DND-41 (cell line): ENCODE measurements at regions not wholly inside any gene's neighbourhood (a gene's known extent, or its start where the extent isn't known, plus 50 kb on each side); places are given as distances from the start of the nearest gene placed in this dataset.

Source experiments
- ATAC-seq: fragments of 200-7000 bp; cut with Tn5 transposase; 3 replicates; pipeline ENCODE4 v1.9.1; 2021; ENCODE audit warnings: low read depth; ENCODE audit not compliant: insufficient read depth
- DNase-seq: peaks from one replicate; pipeline ENCODE4 v3.0.0-alpha.2; 2020
- H2AFZ ChIP-seq: 2 replicates; pipeline ENCODE4 v1.6.0; 2012; ENCODE audit warnings: low read depth, low read length
- H3K27ac ChIP-seq: 2 replicates; pipeline ENCODE4 v1.5.1; 2012; ENCODE audit warnings: low read length, inconsistent platforms
- H3K27me3 ChIP-seq: fragments of 200-600 bp; sonication (generic); 2 replicates; pipeline ENCODE4 v1.6.0; 2012; ENCODE audit warnings: low read length, mild to moderate bottlenecking, inconsistent platforms; ENCODE audit not compliant: insufficient read depth, poor library complexity
- H3K36me3 ChIP-seq: 2 replicates; pipeline ENCODE4 v1.5.1; 2012; ENCODE audit warnings: low read length, inconsistent platforms; ENCODE audit not compliant: insufficient read depth
- H3K4me1 ChIP-seq: 2 replicates; pipeline ENCODE4 v1.5.1; 2012; ENCODE audit warnings: mild to moderate bottlenecking, low read length; ENCODE audit not compliant: insufficient read depth
- H3K4me2 ChIP-seq: 2 replicates; pipeline ENCODE4 v1.6.0; 2012; ENCODE audit warnings: mild to moderate bottlenecking, moderate library complexity, low read length, inconsistent platforms; ENCODE audit not compliant: insufficient read depth
- H3K4me3 ChIP-seq, 2 experiments: fragments of 200-600 bp in 1 of 2; shearing (Covaris generic) in 1 of 2; 2 replicates each; pipeline ENCODE4 v1.5.1; 2012 to 2016; ENCODE audit warnings: inconsistent platforms in 2 of 2, low read length in 2 of 2, mild to moderate bottlenecking in 2 of 2, low read depth in 1 of 2, moderate library complexity in 1 of 2
- H3K79me2 ChIP-seq: 2 replicates; pipeline ENCODE4 v1.6.0; 2012; ENCODE audit warnings: low read length, inconsistent platforms; ENCODE audit not compliant: insufficient read depth
- H3K9ac ChIP-seq: 2 replicates; pipeline ENCODE4 v1.6.0; 2012; ENCODE audit warnings: low read depth, mild to moderate bottlenecking, inconsistent platforms, low read length, moderate library complexity
- H3K9me3 ChIP-seq: 2 replicates; pipeline ENCODE4 v1.5.1; 2012; ENCODE audit warnings: low read length, moderate library complexity, mild to moderate bottlenecking, inconsistent platforms; ENCODE audit not compliant: insufficient read depth, severe bottlenecking
- H4K20me1 ChIP-seq: 2 replicates; pipeline ENCODE4 v1.6.0; 2012; ENCODE audit warnings: low read length; ENCODE audit not compliant: insufficient read depth
- EZH2 ChIP-seq: IDR thresholded peaks from 3 replicates; pipeline ENCODE4 v1.6.1; 2012; ENCODE audit warnings: borderline replicate concordance, low read depth, mild to moderate bottlenecking, moderate library complexity, low read length, inconsistent platforms; ENCODE audit not compliant: severe bottlenecking
- TF ChIP-seq, protein P1 (sequence below): IDR thresholded peaks from 2 replicates; pipeline ENCODE4 v1.5.1; 2012; ENCODE audit warnings: borderline replicate concordance, low read length, moderate library complexity, mild to moderate bottlenecking; ENCODE audit not compliant: poor library complexity, severe bottlenecking; ENCODE audit errors: extremely low read depth

DNA sequence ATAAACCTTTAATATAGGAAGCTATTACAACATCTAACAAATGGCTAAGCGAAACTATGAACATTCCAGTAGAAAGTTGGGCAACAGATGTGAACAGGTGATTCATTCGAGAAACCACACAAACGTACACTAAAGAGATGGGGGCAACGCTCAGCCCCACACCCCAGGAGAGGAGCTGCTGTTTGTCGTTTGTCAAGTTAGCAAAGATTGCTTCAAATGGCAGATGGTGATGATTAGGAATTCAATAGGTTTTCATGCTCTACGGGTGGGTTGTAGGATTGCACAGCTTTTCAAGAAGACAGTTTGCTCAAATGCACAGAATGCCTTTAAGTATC lies 154.7 kb upstream of the HDAC4 start:
- DNase-seq (peak; percentile 86), ATAC-seq (peak; percentile 62)
- Histone ChIP-seq H3K79me2 (peaks cover 20% of the 10 kb centered on the region), H3K4me3 (peak overlapping the region in 1 of 2 experiments; percentile 41; a peak in 2 of 4 replicates), H3K4me1 (peaks cover 96% of the 10 kb centered on the region), H3K36me3 (peaks cover 4% of the 10 kb centered on the region; the same call in 1 of the 2 replicates), H3K4me2 (peak overlapping the region; percentile 52), H3K27me3 (no peaks in the 10 kb centered on the region), H3K27ac (peak overlapping the region; percentile 96), H3K9me3 (no peaks in the 10 kb centered on the region), H4K20me1 (no peaks in the 10 kb centered on the region), H2AFZ (0 out of 2 replicates have a peak overlapping the region, but pooled peaks have one; percentile 0), H3K9ac (peak overlapping the region; percentile 61)
- TF ChIP-seq EZH2 = no peak
- TF ChIP-seq, protein P1, sequence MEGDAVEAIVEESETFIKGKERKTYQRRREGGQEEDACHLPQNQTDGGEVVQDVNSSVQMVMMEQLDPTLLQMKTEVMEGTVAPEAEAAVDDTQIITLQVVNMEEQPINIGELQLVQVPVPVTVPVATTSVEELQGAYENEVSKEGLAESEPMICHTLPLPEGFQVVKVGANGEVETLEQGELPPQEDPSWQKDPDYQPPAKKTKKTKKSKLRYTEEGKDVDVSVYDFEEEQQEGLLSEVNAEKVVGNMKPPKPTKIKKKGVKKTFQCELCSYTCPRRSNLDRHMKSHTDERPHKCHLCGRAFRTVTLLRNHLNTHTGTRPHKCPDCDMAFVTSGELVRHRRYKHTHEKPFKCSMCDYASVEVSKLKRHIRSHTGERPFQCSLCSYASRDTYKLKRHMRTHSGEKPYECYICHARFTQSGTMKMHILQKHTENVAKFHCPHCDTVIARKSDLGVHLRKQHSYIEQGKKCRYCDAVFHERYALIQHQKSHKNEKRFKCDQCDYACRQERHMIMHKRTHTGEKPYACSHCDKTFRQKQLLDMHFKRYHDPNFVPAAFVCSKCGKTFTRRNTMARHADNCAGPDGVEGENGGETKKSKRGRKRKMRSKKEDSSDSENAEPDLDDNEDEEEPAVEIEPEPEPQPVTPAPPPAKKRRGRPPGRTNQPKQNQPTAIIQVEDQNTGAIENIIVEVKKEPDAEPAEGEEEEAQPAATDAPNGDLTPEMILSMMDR = peak; percentile 10

DNA sequence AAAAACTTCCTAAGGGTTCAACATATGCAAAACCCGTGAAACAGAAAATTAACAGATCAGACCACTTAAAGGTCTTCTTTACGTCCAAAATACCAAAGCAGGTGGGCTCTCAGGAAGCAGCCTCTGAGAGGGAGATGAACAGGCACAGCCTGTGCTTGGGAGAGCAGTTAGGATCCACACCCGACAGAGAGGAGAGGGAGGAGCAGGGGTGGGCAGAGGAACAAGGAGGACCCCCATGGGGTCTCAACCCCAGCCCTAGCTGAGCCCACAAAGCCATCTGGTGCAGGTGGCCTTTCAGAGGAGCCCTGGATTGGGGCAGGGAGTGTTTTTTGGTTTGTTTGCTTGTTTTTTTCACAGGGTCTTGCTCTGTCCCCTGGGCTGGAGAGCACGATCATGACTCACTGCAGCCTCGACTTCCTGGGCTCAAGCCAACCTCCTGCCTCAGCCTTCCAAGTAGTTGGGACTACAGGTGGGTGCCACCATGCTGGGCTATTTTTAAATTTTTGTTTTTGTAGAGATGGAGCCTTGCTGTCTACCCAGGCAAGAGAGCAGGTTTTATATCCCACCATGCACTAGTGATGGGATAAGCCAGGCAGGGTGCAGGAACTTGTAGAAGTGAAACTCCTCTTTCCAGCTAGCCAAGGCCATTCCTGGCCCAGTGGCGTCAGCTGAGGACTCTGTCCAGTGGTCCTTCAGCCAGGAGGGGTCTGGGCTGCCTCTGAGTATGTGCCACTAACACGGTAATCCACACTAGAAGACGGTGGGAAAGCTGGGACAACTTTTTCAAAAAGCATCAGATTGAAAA lies 154.1 kb upstream of the HDAC4 start:
- H3K79me2 ChIP-seq = peaks cover 20% of the 10 kb centered on the region
- peaks cover 4% of the 10 kb centered on the region; the same call in 1 of the 2 replicates for H3K36me3 ChIP-seq
- H3K9me3 ChIP-seq = no peaks in the 10 kb centered on the region
- H3K4me1 ChIP-seq = peaks cover 100% of the 10 kb centered on the region
- H4K20me1 ChIP-seq = no peaks in the 10 kb centered on the region
- TF ChIP-seq, protein P1 = no peak
- TF ChIP-seq EZH2 = no peak
- H3K27me3 ChIP-seq = no peaks in the 10 kb centered on the region
- DNase-seq = peak; percentile 89
- peak overlapping the region; percentile 52 for H3K4me2 ChIP-seq
- peak overlapping the region; percentile 61 for H3K9ac ChIP-seq
- H3K27ac ChIP-seq = peak overlapping the region; percentile 96
- H2AFZ ChIP-seq = no peak overlapping the region
- ATAC-seq = peak; percentile 65
- H3K4me3 ChIP-seq = peak overlapping the region in 1 of 2 experiments; percentile 41; a peak in 2 of 4 replicates

DNA sequence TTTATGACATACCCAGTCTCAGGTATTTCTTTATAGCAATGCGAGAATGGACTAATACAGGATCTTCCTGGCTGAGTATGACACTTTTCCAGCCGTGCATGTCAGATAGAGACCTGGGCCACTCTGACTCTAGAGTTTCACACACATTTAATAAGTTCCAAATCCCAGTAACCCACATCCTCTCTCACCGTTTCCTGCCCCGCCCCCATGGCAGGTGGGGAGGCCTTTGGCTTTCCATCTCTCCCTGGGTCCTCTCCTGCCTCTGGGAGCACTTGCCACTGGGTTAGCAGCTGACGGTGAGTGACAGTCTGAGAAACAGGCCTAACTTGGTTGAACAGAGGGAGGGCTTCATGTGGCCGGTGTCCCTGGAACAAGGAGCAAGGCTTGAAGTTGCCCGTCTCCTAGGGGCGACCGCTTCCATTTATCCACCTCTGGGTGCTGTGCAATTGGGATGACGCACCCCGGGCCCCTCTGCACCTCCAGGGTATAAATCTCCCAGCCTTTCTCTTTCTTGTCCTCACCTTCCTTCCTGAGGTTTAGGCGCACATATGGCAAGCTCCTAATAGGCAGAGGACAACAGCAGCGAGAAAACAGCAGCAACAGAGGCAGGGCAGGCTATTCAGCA lies 152.7 kb upstream of the HDAC4 start:
- H2AFZ ChIP-seq = no peak overlapping the region
- no peaks in the 10 kb centered on the region for H4K20me1 ChIP-seq
- peak overlapping the region; percentile 52 for H3K4me2 ChIP-seq
- peak; percentile 29 for ATAC-seq
- H3K9ac ChIP-seq = peak overlapping the region; percentile 61
- H3K4me1 ChIP-seq = peaks cover 100% of the 10 kb centered on the region
- H3K79me2 ChIP-seq = peaks cover 17% of the 10 kb centered on the region
- peak overlapping the region in 1 of 2 experiments; percentile 37; a peak in 2 of 4 replicates for H3K4me3 ChIP-seq
- no peaks in the 10 kb centered on the region for H3K9me3 ChIP-seq
- H3K27me3 ChIP-seq = no peaks in the 10 kb centered on the region
- peak; percentile 93 for DNase-seq
- peaks cover under 1% of the 10 kb centered on the region; the same call in 1 of the 2 replicates for H3K36me3 ChIP-seq
- H3K27ac ChIP-seq = peak overlapping the region; percentile 96
- no peak for TF ChIP-seq EZH2
- TF ChIP-seq, protein P1 = no peak
